NCI-H2171 (cell line): ENCODE measurements at regions not wholly inside any gene's neighbourhood (a gene's known extent, or its start where the extent isn't known, plus 50 kb on each side); places are given as distances from the start of the nearest gene placed in this dataset.

Experiments
- DNase-seq: peaks from one replicate; lab custom pipeline; 2025; lab: John Stamatoyannopoulos, UW

GRCh38 chr3:10763817-10764258, 52.2 kb upstream of the SLC6A11 start:
- DNase-seq = no peak

DNA sequence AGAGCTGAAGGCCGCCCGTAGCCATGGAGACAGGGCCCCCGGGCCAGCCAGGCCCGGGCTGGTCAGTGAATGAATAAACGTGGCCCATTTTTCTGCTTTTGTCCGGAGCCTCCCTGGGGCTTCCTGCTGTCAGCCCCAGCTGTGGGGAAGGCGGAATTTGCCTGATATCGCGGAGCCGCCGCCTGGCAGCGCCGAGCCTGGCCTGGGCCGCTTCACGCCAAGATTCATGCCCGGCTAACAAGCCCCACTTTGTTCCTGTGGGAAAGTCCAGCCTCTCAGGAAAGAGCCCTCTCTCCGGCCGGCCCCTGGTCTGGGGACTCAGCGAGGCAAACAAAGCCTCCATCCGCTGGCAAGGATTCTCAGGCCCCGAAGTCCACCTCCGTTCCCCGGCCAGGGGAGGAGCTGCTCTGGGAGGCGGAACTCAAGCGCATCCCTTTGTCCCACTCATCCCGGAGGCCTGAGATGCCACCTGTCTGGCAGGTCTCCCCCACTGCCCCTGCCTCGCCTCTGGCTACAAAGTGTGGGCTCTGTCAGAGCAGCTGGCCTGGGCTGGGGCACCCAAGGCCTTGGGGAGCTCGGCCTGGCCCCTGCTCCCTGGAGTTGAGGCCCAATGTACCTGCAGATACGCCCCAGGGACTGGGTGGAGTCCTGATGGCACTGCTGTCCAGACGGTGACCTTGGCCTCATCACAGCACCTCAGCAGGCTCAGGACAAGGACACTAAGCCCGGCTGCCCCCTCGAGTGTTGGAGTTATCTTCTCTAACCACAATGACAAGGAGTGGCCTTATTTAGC, 51.6 kb upstream of the SLC6A11 start:
- DNase-seq = no peak

DNA sequence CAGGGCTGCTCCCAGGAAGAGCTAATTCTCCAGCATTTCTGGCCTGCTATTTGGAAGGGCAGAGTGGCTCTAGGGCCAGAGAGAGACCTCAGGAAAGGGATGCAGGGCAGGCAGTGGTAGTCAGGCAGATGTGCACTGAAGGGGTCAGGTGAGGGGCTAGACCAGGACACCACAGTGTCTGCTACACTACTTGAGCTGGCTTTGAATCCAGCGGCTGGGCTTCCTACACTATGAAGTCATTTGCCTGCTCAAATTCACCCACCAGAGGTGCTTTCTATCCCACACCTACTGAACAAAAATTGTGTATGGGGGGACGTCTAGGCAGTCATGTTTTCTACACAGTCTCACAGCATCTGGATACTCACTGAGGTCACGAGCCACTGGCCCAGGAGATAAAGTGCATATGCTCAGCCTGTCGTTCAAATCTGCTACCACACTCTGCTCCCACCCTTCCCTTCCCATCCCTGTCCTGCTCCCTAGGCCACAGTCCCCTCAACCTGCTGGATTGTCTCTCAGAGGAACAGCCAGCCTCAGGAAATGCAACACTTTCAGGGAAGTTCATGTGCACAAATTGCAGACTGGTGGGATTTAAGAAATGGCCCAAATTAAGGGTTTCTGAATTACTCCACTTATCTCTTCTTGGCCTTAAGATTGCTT, 49.9 kb upstream of the SLC6A11 start:
- no peak for DNase-seq
